ENCODE measurements at regions not wholly inside any gene's neighbourhood (a gene's known extent, or its start where the extent isn't known, plus 50 kb on each side); places are given as distances from the start of the nearest gene placed in this dataset.

DNA sequence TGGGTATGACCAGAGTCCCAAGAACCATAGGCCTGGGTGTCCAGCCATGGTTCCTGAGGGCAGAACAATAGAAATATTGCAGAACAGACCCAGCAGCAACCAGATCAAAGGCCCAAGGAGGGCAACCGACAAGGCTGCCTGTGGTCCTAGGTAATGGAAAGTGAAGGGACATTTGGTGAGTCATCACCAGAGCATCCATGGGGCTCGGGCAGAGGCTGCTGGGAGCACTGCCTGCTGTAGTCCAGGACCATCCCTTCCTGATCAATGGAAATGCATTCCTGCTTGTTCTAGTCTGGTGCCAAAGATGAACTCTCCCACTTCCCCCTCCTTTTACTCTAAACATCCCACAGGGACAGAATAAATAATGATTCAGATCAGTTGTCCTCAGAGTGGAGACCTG, 172.8 kb upstream of the CACNA1E start:
- no peak overlapping the region for H3K27ac Mint-ChIP-seq
- Histone ChIP-seq H3K27me3 (ENCODE audit: control insufficient read depth, insufficient read depth, low read length, poor library complexity, severe bottlenecking) (peaks cover 47% of the 10 kb centered on the region), H3K9me3 (ENCODE audit: control insufficient read depth, low read length) (no peaks in the 10 kb centered on the region), H3K4me1 (ENCODE audit: control insufficient read depth, insufficient read depth, low read length) (no peaks in the 10 kb centered on the region), H3K4me3 (ENCODE audit: low read length) (no peak overlapping the region), H3K36me3 (ENCODE audit: control insufficient read depth, insufficient read depth, low read length) (no peaks in the 10 kb centered on the region), H3K27ac (ENCODE audit: low read depth, low read length) (no peak overlapping the region), H3K9ac (ENCODE audit: extremely low read depth, low read length, poor library complexity, severe bottlenecking) (no peak overlapping the region)
- no peaks in the 10 kb centered on the region for H3K9me3 Mint-ChIP-seq
- DNase-seq, result no peak
- H3K36me3 Mint-ChIP-seq (ENCODE audit: low read depth), result no peaks in the 10 kb centered on the region
- H3K4me3 Mint-ChIP-seq, result no peak overlapping the region
- H3K4me1 Mint-ChIP-seq, result peaks cover 2% of the 10 kb centered on the region
- H3K27me3 Mint-ChIP-seq (ENCODE audit: insufficient read depth), result peaks cover 51% of the 10 kb centered on the region
- WGBS, 2 experiments (ENCODE audit: insufficient coverage in 1 of 2, insufficient read length in 1 of 2), result 67 to 79% methylated on average over 2 of the region's 2 CpGs
- TF ChIP-seq, protein P1, sequence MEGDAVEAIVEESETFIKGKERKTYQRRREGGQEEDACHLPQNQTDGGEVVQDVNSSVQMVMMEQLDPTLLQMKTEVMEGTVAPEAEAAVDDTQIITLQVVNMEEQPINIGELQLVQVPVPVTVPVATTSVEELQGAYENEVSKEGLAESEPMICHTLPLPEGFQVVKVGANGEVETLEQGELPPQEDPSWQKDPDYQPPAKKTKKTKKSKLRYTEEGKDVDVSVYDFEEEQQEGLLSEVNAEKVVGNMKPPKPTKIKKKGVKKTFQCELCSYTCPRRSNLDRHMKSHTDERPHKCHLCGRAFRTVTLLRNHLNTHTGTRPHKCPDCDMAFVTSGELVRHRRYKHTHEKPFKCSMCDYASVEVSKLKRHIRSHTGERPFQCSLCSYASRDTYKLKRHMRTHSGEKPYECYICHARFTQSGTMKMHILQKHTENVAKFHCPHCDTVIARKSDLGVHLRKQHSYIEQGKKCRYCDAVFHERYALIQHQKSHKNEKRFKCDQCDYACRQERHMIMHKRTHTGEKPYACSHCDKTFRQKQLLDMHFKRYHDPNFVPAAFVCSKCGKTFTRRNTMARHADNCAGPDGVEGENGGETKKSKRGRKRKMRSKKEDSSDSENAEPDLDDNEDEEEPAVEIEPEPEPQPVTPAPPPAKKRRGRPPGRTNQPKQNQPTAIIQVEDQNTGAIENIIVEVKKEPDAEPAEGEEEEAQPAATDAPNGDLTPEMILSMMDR (conservative IDR thresholded peaks at IDR 0.05), result no peak

DNA sequence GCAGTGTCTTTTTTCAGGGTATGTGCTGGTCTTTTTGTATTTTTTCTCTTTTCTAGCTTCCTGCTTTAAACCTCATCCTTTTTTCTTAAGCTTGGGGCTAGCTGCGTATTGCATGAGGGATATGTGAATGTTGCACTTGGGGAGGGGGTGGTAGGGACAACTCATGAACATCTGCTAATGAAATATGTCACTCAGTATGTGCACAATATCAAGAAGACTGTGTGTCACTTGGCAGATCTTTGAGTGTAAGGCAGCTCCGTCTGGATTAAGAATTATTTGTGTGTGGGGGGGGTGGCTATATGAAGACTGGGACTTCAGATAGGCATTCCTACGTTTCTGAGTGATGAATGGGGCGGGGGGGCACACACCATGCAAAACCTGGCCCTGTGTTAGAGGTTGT, 170.4 kb upstream of the CACNA1E start:
- Mint-ChIP-seq H3K9me3 (no peaks in the 10 kb centered on the region), H3K27ac (no peak overlapping the region), H3K27me3 (ENCODE audit: insufficient read depth) (peaks cover 75% of the 10 kb centered on the region), H3K4me3 (no peak overlapping the region), H3K36me3 (ENCODE audit: low read depth) (no peaks in the 10 kb centered on the region), H3K4me1 (peaks cover 4% of the 10 kb centered on the region)
- TF ChIP-seq, protein P1 (conservative IDR thresholded peaks at IDR 0.05), result no peak
- H3K27ac ChIP-seq (ENCODE audit: low read depth, low read length), result no peak overlapping the region
- no peak overlapping the region for H3K4me3 ChIP-seq (ENCODE audit: low read length)
- DNase-seq, result no peak
- H3K4me1 ChIP-seq (ENCODE audit: control insufficient read depth, insufficient read depth, low read length), result no peaks in the 10 kb centered on the region
- H3K9me3 ChIP-seq (ENCODE audit: control insufficient read depth, low read length), result no peaks in the 10 kb centered on the region
- no peaks in the 10 kb centered on the region for H3K36me3 ChIP-seq (ENCODE audit: control insufficient read depth, insufficient read depth, low read length)
- WGBS, 2 experiments (ENCODE audit: insufficient coverage in 1 of 2, insufficient read length in 1 of 2), result 76 to 80% methylated on average over 1 to 4 of the region's 4 CpGs
- no peak overlapping the region for H3K9ac ChIP-seq (ENCODE audit: extremely low read depth, low read length, poor library complexity, severe bottlenecking)
- H3K27me3 ChIP-seq (ENCODE audit: control insufficient read depth, insufficient read depth, low read length, poor library complexity, severe bottlenecking), result peaks cover 70% of the 10 kb centered on the region

DNA sequence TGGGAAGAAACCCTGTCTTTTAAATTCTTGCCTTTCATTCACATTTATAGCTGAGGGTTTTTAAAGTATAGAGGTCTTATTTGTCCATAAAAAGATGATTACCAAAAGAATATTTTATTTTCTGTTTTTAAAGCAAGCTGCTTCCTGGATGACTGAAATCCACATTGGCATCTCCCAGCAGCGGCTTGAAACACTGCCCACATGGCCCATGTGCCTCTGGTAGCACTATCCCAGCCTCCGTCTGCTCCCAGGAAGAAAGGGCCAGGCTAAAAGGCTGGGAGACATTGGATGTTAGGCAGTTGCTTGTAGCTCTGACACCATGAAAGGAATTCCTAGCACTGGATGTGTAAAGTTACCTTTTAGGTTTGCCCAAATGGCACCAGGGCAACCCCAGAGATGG, 169.9 kb upstream of the CACNA1E start:
- Histone ChIP-seq H3K36me3 (ENCODE audit: control insufficient read depth, insufficient read depth, low read length) (no peaks in the 10 kb centered on the region), H3K27me3 (ENCODE audit: control insufficient read depth, insufficient read depth, low read length, poor library complexity, severe bottlenecking) (peaks cover 76% of the 10 kb centered on the region), H3K4me3 (ENCODE audit: low read length) (no peak overlapping the region), H3K9ac (ENCODE audit: extremely low read depth, low read length, poor library complexity, severe bottlenecking) (no peak overlapping the region), H3K4me1 (ENCODE audit: control insufficient read depth, insufficient read depth, low read length) (no peaks in the 10 kb centered on the region), H3K27ac (ENCODE audit: low read depth, low read length) (no peak overlapping the region), H3K9me3 (ENCODE audit: control insufficient read depth, low read length) (no peaks in the 10 kb centered on the region)
- H3K4me3 Mint-ChIP-seq, result no peak overlapping the region
- peaks cover 81% of the 10 kb centered on the region for H3K27me3 Mint-ChIP-seq (ENCODE audit: insufficient read depth)
- H3K27ac Mint-ChIP-seq, result no peak overlapping the region
- TF ChIP-seq, protein P1 (conservative IDR thresholded peaks at IDR 0.05), result no peak
- no peak for DNase-seq
- H3K36me3 Mint-ChIP-seq (ENCODE audit: low read depth), result no peaks in the 10 kb centered on the region
- 83 to 92% methylated on average over 2 of the region's 2 CpGs for WGBS, 2 experiments (ENCODE audit: insufficient coverage in 1 of 2, insufficient read length in 1 of 2)
- H3K9me3 Mint-ChIP-seq, result no peaks in the 10 kb centered on the region
- peaks cover 7% of the 10 kb centered on the region for H3K4me1 Mint-ChIP-seq

All from endodermal cell (in vitro differentiated cells).